ENCODE measurements at regions not wholly inside any gene's neighbourhood (a gene's known extent, or its start where the extent isn't known, plus 50 kb on each side); places are given as distances from the start of the nearest gene placed in this dataset.
"Not testable (repeated sequence)": the region's sequence is repeated elsewhere in the genome, so short reads cannot be mapped to it uniquely, and the experiment has no call there.

DNA sequence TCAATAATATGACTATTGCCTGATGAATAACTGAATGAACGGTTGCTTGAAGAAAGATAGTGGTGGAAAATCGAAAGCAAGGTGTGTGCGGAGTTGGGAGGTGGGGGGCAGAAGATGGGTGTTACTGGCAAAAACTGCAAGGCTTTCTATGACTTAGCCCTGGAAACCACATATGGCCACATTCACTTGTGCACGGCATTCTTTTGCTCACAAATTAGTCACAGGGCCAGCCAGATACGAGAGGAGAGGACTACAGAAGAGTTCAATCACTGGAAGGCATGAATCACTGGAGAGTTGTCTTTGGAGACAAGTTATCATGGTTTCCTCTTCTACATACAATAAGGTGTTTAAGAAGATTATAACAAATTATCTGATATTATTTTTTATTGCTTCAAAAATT lies 626.5 kb upstream of the CPEB2 start:
- DNase-seq (ENCODE audit: low spot score), result no peak

- no peak for DNase-seq (ENCODE audit: low spot score)
These were observed 623.1 kb upstream of the CPEB2 start for GRCh38 chr4:14379183-14379582.

GRCh38 chr4:14383652-14384051 lies 618.6 kb upstream of the CPEB2 start:
- no peak for DNase-seq (ENCODE audit: low spot score)

DNA sequence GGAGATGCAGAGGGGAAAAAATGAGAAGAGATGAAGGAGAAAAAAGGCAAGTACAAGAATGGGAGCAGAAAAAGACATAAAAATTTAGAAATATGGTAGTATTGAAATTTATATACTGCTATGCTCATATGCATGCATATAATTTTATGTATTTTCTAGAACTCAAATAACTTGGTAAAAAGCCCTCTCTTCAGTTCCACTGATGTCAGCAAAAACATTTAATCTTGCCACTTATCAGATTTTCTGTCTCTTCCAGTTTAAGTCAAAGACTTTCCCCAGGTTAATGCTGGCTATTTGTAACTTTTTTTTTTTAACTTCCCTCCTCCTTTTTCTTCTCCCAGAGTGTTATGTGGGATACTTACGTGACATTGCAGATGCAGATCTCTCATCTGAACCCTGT lies 617.5 kb upstream of the CPEB2 start:
- no peak for DNase-seq (ENCODE audit: low spot score)

- no peak for DNase-seq (ENCODE audit: low spot score)
These were observed 616.1 kb upstream of the CPEB2 start for GRCh38 chr4:14386196-14386595.

DNA sequence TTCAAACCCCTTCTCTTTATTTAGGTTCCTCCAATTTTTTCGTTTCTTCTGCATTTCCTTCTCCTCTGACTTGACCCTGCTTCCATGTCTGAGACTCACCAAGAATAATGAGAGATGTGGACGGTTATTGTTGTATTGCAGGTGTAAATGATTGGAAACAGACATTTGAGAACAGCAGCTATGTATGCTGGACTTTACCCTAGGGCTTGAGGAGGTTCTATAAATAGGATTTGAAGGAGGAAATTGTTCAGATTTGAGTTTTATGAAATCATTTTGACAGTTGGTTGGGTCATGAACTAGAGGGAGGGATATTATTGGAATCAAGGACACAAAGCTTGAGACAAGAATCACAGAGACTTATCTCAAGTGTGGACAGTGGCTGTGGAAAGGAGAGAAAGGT lies 614.6 kb upstream of the CPEB2 start:
- no peak for DNase-seq (ENCODE audit: low spot score)

DNA sequence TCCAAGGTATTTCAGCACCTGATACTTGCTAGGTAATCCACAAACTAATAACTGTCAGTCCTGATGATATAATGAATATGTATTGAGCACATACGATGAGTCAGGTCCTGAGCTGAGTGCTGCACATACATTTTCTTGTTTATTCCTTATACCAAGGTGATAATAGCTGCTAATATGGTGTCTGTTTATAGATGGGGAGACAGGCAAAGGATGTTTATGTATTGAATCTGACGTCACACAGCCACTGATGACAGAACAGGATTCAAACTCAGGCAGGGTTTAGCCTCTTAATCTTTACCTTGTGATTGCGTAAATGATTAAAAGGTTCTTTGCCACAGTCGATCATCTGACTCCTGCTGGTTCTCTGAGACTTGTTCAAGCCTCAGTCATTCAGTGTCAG lies 609.9 kb upstream of the CPEB2 start:
- no peak for DNase-seq (ENCODE audit: low spot score)

DNA sequence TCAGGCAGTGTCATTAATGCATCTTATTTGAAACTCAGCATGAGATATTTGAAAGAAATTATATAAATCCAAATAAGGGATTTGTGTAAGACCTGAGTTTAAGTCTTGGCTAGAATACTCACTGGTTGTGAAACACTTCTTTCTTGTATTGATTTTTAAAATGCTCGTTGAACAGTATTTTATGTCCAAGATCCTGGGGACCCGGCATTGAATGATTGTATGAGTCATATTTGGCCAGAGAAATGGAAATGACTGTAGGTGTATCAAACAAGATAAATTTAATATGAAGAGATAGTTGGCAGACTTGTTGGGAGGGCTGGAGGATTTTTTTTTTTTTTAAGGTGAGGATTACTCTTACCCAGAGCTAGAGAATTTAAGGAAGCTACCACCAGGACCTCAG lies 606.1 kb upstream of the CPEB2 start:
- DNase-seq (ENCODE audit: low spot score), result no peak

DNA sequence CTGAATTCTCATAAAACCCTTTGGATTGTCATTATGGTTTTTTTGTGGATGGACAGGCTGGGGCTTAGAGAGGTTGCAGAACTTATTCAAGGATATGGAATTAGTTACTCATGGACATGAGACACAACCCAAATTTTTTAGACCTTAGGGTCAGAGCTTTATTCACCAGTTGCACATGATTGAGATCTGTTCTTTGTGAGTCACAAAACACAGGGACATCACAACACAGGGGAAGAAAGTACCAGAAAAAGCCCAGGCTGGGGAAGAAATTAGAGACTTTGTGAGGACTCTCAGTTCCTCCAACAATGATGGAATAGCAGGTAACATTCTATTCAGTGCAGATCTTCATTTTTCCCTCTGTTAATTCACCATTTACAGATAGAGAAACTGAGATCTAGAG lies 602.4 kb upstream of the CPEB2 start:
- no peak for DNase-seq (ENCODE audit: low spot score)

DNA sequence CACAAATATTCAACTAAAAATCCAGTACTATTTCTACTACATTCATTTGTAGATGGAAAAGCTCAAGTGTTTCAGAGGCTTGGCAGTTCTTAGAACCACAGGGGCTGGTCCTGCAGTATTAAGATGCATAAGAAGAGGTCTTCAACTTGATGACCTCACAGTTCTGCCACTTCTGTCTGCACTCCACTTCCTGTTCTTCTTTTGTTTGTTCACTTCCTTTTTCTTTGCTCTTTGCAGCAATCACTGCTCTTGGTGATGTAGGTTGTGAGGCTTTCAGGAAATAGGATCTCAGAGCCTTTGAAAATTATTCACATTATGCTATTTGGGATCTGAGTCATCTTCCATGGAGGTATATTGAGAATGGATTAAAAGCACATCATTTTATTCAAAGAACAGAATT lies 602.0 kb upstream of the CPEB2 start:
- no peak for DNase-seq (ENCODE audit: low spot score)

DNA sequence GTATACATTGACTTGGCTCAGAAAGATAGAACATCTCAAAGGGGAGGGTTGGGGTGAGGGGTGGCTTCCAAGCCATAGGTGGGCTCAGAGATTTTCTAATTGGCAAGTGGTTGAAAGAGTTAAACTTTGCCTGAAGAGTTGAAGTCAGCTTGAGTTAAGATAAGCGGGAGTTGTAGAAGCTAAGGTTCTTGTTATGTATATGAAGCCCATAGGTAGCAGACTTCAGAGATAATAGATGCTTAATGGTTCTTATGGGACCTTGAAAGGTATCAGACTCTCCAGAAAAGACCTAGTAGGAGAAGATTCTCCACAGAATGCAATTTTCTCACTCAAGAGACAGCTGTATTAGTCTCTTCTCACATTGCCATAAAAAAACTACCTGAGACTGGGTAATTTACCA lies 599.1 kb upstream of the CPEB2 start:
- DNase-seq (ENCODE audit: low spot score), result no peak

DNA sequence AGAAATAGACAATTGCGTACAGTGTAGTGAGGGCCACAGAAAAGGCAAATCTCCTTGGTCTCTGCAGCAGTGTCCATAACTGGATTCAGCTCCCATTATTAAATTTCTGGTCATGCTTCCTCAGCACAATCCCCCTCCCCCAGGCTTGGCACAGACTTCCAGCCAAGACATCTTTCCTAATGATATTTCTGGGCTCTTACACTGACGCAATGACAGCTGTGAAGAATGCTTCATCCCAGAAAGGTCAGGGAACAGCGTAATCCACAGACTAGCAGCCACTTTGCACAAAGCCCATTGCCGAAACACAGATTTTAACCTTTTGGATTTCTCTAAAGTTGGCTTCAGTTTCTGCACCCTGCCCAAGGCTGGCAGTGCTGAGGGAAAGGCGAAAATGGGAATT lies 597.6 kb upstream of the CPEB2 start:
- DNase-seq (ENCODE audit: low spot score), result no peak

DNA sequence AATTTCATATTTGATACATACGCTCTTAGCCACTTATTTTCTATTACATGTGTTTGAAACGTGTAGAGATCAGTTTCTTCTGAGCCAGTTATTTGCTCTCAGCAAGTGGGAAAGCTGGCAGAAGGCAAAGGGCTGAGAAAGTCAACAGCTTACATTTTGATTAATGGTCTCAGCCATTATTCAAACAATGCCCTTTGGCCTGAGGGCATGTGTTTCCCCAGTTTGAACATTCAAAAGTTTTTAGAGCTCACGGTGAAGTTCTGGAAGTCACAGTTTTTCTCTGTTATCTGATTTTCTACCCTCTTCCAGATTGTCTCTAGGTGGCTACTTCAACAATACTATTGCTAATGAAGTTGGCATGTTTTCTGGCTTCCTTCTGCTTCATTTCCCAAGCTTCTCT lies 591.8 kb upstream of the CPEB2 start:
- no peak for DNase-seq (ENCODE audit: low spot score)

GRCh38 chr4:14415146-14415545 lies 587.1 kb upstream of the CPEB2 start:
- no peak for DNase-seq (ENCODE audit: low spot score)

GRCh38 chr4:14419516-14419915 lies 582.8 kb upstream of the CPEB2 start:
- DNase-seq (ENCODE audit: low spot score), result no peak

- not testable (repeated sequence) for DNase-seq (ENCODE audit: low spot score)
These were observed 576.0 kb upstream of the CPEB2 start for GRCh38 chr4:14426297-14426696.

- DNase-seq (ENCODE audit: low spot score), result no peak
These were observed 574.2 kb upstream of the CPEB2 start for GRCh38 chr4:14428125-14428524.

DNA sequence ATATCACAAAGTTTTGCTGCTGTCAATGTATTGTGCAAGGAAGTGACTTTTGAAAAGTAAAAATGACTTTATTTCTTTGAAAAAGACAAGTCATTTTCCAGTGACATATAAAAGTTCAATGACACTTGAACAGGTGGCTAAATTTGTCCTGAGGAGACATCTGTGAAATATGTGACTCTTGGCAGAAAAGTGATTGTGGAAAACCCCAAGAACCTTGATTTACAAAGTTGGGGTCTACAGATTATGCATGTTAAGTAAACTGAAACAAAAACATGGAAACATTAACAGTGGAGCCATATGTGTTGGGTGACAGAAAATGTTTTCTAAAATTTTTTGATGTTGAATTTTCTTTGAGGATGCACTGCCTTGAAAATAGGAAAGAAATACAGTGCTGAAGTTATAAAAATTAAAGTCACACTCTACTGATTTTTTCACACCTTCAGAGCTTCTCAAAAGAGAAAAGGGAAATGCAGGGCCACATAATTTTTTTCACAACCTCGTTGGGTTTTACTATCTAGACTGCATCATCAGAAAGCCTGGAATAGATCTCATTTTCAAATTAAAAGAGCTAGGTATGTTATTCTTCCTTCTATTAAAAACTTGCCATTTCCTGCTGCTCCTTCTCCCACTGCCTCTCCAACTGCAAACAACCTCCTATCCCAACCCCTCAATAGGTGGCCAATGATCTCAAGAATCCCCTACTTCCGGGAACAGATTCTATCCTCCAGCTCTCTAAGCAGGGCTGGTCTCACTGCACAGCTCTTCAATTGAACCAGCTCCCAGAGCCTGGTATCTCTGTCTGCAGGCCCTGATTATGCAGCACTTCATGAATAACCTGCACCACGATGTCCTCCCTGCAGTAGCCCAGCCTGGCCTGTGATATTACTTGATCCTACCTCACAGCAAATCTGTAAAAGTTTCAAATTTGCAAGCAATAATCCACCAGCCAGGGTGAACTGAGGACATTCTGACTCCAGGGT lies 570.8 kb upstream of the CPEB2 start:
- DNase-seq (ENCODE audit: low spot score), result no peak

- DNase-seq (ENCODE audit: low spot score), result no peak
These were observed 567.8 kb upstream of the CPEB2 start for GRCh38 chr4:14434483-14434882.

DNA sequence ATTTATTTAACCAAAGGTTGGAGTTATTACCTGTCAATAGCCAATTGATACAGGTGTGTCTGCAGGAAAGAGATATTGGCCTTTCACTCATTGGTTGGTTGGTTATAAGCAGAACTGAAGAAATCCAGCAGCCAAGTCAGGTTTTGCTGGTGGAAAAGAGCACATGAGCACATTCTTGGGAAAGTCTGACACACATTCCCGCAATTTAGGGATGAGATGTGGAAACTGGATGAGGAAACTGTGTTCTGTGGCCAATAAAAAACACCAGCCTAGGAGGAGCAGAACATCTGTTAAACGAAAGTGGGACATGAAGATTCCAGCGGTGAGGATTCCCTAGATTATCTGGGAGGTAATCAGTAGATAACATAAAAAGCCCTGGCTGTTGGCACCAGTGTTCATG lies 567.4 kb upstream of the CPEB2 start:
- DNase-seq (ENCODE audit: low spot score), result no peak

DNA sequence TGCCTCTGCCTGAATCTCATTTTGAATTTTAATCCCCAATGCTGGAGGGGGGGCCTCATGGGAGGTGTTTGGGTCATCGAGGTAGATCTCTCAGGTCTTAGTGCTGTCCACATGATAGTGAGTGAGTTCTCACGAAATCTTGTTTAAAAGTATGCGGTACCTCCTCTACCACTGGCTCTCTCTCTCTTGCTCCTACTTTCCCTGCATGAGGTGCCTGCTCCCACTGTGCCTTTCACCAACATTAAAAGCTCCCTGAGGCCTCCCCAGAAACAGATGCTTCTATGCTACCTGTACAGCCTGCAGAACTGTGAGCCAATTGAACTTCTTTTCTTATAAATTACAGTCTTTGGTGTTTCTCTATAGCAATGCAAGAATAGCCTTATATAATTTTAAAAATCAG lies 560.7 kb upstream of the CPEB2 start:
- DNase-seq (ENCODE audit: low spot score), result no peak

DNA sequence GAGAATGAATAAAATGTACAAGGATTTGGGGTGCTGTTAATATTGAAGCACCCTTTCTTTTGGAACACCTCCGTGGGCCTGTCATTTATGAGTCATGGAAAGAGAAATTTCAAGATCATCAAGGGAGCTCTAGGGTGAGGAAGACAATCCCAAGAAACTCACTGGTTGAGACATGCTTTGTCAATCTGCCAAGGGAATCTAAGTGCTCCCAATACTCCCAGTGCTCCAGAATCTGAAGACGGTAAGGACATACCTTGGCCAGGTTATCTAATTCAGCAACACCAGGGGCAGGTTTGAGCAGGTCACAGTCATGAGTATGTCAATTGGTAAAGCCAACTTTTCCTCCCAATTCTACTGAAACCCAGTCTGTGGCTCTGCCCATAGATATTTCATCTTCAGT lies 556.4 kb upstream of the CPEB2 start:
- DNase-seq (ENCODE audit: low spot score), result no peak

- no peak for DNase-seq (ENCODE audit: low spot score)
These were observed 556.0 kb upstream of the CPEB2 start for GRCh38 chr4:14446311-14446710.

DNA sequence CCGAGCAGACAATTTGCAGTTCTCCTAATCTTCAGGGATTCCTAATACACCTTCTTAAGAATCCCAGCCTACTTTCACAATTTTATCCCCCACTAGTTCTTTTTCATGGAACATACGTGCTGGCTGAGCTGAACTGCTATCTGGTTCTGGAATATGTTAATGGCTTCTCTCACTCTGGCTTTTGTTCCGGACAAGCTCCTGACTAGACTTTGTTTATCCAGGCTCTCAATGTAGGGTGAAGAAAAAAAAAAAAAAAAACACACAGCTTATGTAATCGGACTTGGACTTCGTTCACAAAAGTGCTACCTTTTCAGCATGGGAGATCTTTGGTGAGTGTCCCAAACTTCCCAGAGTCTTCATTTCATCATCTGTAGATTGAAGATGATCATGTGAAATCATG lies 555.4 kb upstream of the CPEB2 start:
- no peak for DNase-seq (ENCODE audit: low spot score)
